ENCODE measurements at regions not wholly inside any gene's neighbourhood (a gene's known extent, or its start where the extent isn't known, plus 50 kb on each side); places are given as distances from the start of the nearest gene placed in this dataset.

- DNase-seq (ENCODE audit: insufficient read length, low spot score) = no peak
- FAIRE-seq = no peak
- TF ChIP-seq CTCF (IDR thresholded peaks at IDR 0.05; ENCODE audit: insufficient read depth, missing control alignments) = no peak
Observed at GRCh38 chr2:236956031-236956618, 129.6 kb upstream of the COPS8 start.

GRCh38 chr2:236956641-236957040, 129.0 kb upstream of the COPS8 start:
- DNase-seq (ENCODE audit: insufficient read length, low spot score) (no peak), FAIRE-seq (no peak)
- TF ChIP-seq CTCF (IDR thresholded peaks at IDR 0.05; ENCODE audit: insufficient read depth, missing control alignments) = no peak

- no peak for DNase-seq (ENCODE audit: insufficient read length, low spot score)
- TF ChIP-seq CTCF (IDR thresholded peaks at IDR 0.05; ENCODE audit: insufficient read depth, missing control alignments) = no peak
- FAIRE-seq = no peak
Observed at GRCh38 chr2:236959036-236959435, 126.7 kb upstream of the COPS8 start.

GRCh38 chr2:236959876-236960275, 125.8 kb upstream of the COPS8 start:
- DNase-seq (ENCODE audit: insufficient read length, low spot score) (no peak), FAIRE-seq (no peak)
- TF ChIP-seq CTCF (IDR thresholded peaks at IDR 0.05; ENCODE audit: insufficient read depth, missing control alignments) = no peak

GRCh38 chr2:236960531-236960930, 125.2 kb upstream of the COPS8 start:
- no peak for FAIRE-seq
- no peak for DNase-seq (ENCODE audit: insufficient read length, low spot score)
- no peak for TF ChIP-seq CTCF (IDR thresholded peaks at IDR 0.05; ENCODE audit: insufficient read depth, missing control alignments)

- FAIRE-seq (no peak), DNase-seq (ENCODE audit: insufficient read length, low spot score) (no peak)
Observed at GRCh38 chr2:236962816-236963215, 122.9 kb upstream of the COPS8 start.

More at GRCh38 chr2:236962816-236963215, 122.9 kb upstream of the COPS8 start:
- TF ChIP-seq CTCF (IDR thresholded peaks at IDR 0.05; ENCODE audit: insufficient read depth, missing control alignments) = no peak
